Hematopoietic multipotent progenitor cell treated with erythropoietin and hydrocortisone succinate and interleukin-3 and kit ligand, for 15 days (in vitro differentiated cells): ENCODE measurements at regions not wholly inside any gene's neighbourhood (a gene's known extent, or its start where the extent isn't known, plus 50 kb on each side); places are given as distances from the start of the nearest gene placed in this dataset.

Source experiments
- DNase-seq: peaks from one replicate; pipeline ENCODE4 v3.0.0-alpha.2; 2015; ENCODE audit warnings: low spot score

GRCh38 chr7:45350896-45351295, 193.3 kb downstream of the RAMP3 start:
- no peak for DNase-seq

GRCh38 chr7:45358287-45358686, 200.7 kb downstream of the RAMP3 start:
- DNase-seq: no peak

GRCh38 chr7:45359250-45359649, 201.7 kb downstream of the RAMP3 start:
- no peak for DNase-seq

- no peak for DNase-seq
Observed at GRCh38 chr7:45359776-45360175, 202.2 kb downstream of the RAMP3 start.

- no peak for DNase-seq
Observed at GRCh38 chr7:45363669-45364068, 206.1 kb downstream of the RAMP3 start.

GRCh38 chr7:45365341-45365740, 207.8 kb downstream of the RAMP3 start:
- no peak for DNase-seq

- no peak for DNase-seq
Observed at GRCh38 chr7:45366475-45366874, 207.7 kb upstream of the ADCY1 start.

- DNase-seq: no peak
Observed at GRCh38 chr7:45367026-45367425, 207.1 kb upstream of the ADCY1 start.

GRCh38 chr7:45368129-45368807, 205.9 kb upstream of the ADCY1 start:
- DNase-seq: no peak

- no peak for DNase-seq
Observed at GRCh38 chr7:45384499-45384898, 189.7 kb upstream of the ADCY1 start.

- DNase-seq: no peak
Observed at GRCh38 chr7:45387837-45388236, 186.3 kb upstream of the ADCY1 start.

GRCh38 chr7:45389073-45389872, 184.9 kb upstream of the ADCY1 start:
- no peak for DNase-seq

GRCh38 chr7:45390180-45390579, 184.0 kb upstream of the ADCY1 start:
- no peak for DNase-seq

GRCh38 chr7:45390731-45391130, 183.4 kb upstream of the ADCY1 start:
- DNase-seq: no peak

- DNase-seq: no peak
Observed at GRCh38 chr7:45391618-45392451, 182.3 kb upstream of the ADCY1 start.

- DNase-seq: no peak
Observed at GRCh38 chr7:45394117-45394708, 180.0 kb upstream of the ADCY1 start.

- DNase-seq: no peak
Observed at GRCh38 chr7:45399069-45399468, 175.1 kb upstream of the ADCY1 start.

GRCh38 chr7:45400680-45401079, 173.5 kb upstream of the ADCY1 start:
- DNase-seq: no peak

- no peak for DNase-seq
Observed at GRCh38 chr7:45401155-45401554, 173.0 kb upstream of the ADCY1 start.

GRCh38 chr7:45401851-45402250, 172.3 kb upstream of the ADCY1 start:
- DNase-seq: no peak

- no peak for DNase-seq
Observed at GRCh38 chr7:45402480-45403218, 171.5 kb upstream of the ADCY1 start.

- no peak for DNase-seq
Observed at GRCh38 chr7:45404622-45405021, 169.5 kb upstream of the ADCY1 start.
